ENCODE measurements at regions not wholly inside any gene's neighbourhood (a gene's known extent, or its start where the extent isn't known, plus 50 kb on each side); places are given as distances from the start of the nearest gene placed in this dataset.
"Not testable (repeated sequence)": the region's sequence is repeated elsewhere in the genome, so short reads cannot be mapped to it uniquely, and the experiment has no call there.

DNA sequence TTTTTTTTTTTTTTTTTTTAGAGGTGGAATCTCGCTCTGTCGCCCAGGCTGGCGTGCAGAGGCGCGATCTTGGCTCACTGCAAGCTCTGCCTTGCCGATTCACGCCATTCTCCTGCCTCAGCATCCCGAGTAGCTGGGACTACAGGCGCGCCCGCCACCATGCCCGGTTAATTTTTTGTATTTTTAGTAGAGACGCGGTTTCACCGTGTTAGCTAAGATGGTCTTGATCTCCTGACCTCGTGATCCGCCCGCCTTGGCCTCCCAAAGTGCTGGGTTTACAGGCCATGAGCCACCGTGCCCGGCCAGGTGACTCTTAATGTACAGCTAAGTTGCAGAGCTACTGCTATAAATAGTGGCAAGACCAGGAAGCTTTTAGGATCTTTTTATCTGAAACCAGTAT lies 434.9 kb upstream of the MEF2C start:
- not testable (repeated sequence) for DNase-seq; H3K4me3 ChIP-seq; H3K27me3 ChIP-seq; H3K36me3 ChIP-seq; H3K9me3 ChIP-seq (replicated peaks); H3K27ac ChIP-seq
- H3K4me1 ChIP-seq: peaks cover 14% of the 10 kb centered on the region

DNA sequence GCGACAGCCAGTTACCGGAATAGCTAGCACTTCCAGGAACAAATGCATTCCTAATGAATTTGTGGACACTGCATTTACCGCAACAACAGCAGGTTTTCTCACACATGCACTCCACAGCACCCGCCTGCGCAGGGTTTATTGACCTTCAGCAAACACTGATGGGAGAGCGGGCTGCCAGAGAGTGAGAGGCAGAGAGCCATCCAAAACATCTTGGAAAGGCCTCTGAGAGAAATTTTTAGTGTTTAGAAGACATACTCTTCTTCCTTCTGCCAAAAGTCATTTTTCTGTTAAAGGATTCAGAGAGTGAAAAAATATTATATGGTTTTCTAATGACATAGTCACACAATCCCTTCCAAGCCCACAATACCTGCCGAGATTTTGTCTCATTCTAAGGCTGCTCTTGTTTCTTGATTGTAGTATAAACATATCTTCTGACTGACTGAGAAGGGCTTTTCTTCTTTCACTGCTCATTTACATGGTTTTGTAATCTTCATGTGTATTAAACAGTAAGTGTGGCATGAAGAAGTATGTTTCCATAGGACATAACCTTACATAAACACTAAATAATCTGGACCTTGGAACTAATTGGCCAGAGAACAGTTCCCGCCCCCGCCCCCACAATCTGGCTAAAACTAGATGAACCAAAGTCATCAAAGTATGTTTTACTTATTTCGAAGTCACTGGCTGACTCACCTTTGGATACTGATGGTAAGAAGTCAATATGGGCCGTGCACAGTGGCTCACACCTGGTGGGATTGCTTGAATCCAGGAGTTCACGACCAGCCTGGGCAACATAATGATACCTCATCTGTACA lies 432.5 kb upstream of the MEF2C start:
- Histone ChIP-seq H3K4me3 (no peak overlapping the region), H3K36me3 (no peaks in the 10 kb centered on the region), H3K27me3 (no peaks in the 10 kb centered on the region), H3K27ac (no peak overlapping the region), H3K4me1 (peaks cover 14% of the 10 kb centered on the region), H3K9me3 (replicated peaks) (no peaks in the 10 kb centered on the region; the same call in 1 of the 2 replicates)
- DNase-seq: no peak

DNA sequence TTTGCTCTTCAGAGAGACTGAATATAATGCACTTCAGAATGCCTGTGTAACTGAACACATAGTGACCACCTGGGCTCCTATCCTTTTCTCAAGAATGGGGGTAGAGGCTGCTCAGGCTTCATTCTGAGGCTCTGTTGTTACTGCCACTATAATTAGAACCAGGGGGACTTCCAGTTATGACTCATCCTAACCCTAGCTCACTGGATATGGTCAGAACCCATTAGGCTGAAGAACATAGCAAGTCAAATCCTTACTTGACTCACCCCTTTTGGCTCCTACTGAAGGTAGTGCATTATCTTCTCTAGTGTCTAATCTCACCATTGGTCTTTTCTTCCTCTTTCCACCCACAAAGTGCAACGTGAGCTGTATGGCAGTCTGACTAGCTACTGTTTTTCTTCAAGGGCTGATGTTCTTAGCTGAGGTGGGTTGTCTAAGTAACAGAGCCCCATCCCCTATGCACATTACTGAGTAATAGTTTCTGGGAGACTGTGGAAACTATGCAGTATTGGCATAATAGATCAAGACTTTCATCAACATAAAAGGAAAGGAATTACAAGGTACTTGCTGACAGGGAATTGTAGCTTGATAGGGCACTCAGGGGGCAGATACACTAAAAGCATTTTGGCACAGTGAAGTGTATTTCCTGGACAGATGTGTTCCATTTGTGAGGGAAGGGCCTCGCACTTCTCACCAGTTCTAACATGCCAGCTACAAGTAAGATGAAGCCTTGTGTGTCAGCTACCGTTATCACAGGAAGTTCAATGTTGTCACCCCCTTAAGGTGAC lies 431.0 kb upstream of the MEF2C start:
- Histone ChIP-seq H3K27me3 (no peaks in the 10 kb centered on the region), H3K36me3 (no peaks in the 10 kb centered on the region), H3K4me1 (peaks cover 14% of the 10 kb centered on the region), H3K4me3 (no peak overlapping the region), H3K27ac (no peak overlapping the region), H3K9me3 (replicated peaks) (no peaks in the 10 kb centered on the region; the same call in 1 of the 2 replicates)
- peak in 1 of 2 experiments; percentile 51 for DNase-seq

DNA sequence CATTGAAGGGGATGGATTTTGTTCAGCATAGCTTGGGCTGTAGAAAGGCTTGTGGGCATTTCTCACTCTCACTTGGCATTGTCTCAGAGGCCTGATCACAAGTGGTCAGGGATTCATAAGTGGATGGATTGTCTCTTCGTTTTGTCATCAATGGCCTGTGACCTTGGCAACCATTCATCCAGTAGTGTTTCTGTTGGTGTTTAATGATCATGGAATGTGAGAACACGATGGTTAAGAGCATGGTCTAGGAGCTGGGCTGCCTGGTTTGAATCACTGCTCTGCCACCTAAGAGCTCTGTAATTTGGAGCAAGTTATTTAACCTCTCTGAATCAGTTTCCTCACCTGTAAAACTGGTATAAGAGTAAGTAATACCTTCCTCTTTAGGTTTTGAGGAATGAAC lies 430.1 kb upstream of the MEF2C start:
- no peak overlapping the region for H3K27ac ChIP-seq
- H3K9me3 ChIP-seq (replicated peaks): no peaks in the 10 kb centered on the region; the same call in 1 of the 2 replicates
- no peaks in the 10 kb centered on the region for H3K36me3 ChIP-seq
- peaks cover 14% of the 10 kb centered on the region for H3K4me1 ChIP-seq
- DNase-seq: no peak
- no peaks in the 10 kb centered on the region for H3K27me3 ChIP-seq
- no peak overlapping the region for H3K4me3 ChIP-seq

DNA sequence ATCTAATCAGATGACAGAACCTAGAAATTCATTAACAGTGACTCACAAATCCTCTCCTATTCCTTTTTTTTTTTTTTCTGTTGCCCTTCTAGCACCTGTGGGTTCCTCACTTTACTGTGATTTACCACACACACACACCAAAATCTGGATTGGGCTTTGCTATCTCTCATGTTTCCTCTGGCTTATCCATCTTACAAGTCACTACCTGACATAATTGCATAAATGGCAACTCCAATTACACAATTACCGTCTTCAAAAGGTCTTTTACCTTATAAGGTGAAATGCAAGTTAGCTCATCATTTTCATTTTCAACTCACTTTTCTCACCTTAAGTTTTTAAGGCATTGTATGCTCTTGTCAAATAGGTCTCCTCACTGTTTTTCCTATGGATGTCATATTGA lies 426.3 kb upstream of the MEF2C start:
- H3K27me3 ChIP-seq: no peaks in the 10 kb centered on the region
- no peak overlapping the region for H3K4me3 ChIP-seq
- DNase-seq: no peak
- H3K27ac ChIP-seq: no peak overlapping the region
- no peaks in the 10 kb centered on the region for H3K36me3 ChIP-seq
- H3K4me1 ChIP-seq: peaks cover 9% of the 10 kb centered on the region
- peaks cover 3% of the 10 kb centered on the region; the same call in 1 of the 2 replicates for H3K9me3 ChIP-seq (replicated peaks)

DNA sequence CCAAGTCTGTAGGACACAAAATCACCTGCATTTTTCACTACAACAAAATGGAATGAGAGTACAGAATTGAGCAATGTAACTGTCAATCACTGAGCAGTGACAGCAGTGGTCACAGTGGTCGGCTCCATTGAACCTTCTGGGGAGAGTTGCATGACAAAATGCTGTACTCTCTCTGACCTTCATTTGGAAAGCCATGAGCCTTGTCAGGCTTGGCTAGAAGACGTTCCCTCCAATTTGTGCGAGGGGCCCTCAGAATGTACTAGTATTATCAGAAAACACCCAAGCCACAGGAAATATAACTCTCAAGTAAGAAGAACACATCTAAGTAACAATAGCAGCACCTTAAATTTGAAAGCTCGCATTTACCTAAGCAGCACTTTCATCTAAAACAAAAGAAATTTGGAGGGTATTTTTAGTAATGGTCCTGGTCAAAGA lies 425.6 kb upstream of the MEF2C start:
- Histone ChIP-seq H3K27me3 (no peaks in the 10 kb centered on the region), H3K36me3 (no peaks in the 10 kb centered on the region), H3K4me1 (peaks cover 3% of the 10 kb centered on the region), H3K27ac (no peak overlapping the region), H3K9me3 (replicated peaks) (peaks cover 3% of the 10 kb centered on the region; the same call in 1 of the 2 replicates), H3K4me3 (no peak overlapping the region)
- DNase-seq: no peak

DNA sequence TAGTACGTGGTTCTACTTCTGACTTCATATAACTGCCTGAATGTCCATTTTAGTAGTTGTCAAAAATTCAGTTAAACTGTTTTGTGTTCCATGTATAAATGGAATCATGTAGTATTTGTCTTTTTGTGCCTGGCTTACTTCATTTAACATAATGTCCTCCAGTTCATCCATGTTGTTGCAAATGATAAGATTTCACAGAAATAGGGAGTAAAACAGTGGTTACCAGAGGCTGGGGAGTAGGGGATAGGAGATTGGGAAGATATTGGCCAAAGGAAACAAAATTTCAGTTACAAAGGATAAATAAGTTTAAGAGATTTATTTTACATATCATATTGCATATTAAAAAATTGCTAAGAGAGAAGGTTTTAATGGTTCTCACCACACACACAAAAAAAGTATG lies 425.0 kb upstream of the MEF2C start:
- Histone ChIP-seq H3K36me3 (no peaks in the 10 kb centered on the region), H3K27me3 (no peaks in the 10 kb centered on the region), H3K9me3 (replicated peaks) (peaks cover 3% of the 10 kb centered on the region; the same call in 1 of the 2 replicates), H3K4me1 (no peaks in the 10 kb centered on the region; the same call in none of the 2 replicates), H3K4me3 (no peak overlapping the region), H3K27ac (no peak overlapping the region)
- no peak for DNase-seq

DNA sequence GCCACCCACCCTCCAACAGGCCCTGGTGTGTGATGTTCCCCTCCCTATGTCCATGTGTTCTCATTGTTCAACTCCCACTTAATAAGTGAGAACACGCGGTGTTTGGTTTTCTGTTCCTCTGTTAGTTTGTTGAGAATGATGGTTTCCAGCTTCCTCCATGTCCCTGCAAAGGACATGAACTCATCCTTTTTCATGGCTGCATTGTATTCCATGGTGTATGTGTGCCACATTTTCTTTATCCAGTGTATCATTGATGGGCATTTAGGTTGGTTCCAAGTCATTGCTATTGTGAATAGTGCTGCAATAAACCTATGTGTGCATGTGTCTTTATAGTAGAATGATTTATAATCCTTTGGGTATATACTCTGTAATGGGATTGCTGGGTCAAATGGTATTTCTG lies 424.2 kb upstream of the MEF2C start:
- not testable (repeated sequence) for H3K27me3 ChIP-seq; H3K4me1 ChIP-seq; H3K36me3 ChIP-seq; H3K9me3 ChIP-seq (replicated peaks); H3K4me3 ChIP-seq; DNase-seq; H3K27ac ChIP-seq

DNA sequence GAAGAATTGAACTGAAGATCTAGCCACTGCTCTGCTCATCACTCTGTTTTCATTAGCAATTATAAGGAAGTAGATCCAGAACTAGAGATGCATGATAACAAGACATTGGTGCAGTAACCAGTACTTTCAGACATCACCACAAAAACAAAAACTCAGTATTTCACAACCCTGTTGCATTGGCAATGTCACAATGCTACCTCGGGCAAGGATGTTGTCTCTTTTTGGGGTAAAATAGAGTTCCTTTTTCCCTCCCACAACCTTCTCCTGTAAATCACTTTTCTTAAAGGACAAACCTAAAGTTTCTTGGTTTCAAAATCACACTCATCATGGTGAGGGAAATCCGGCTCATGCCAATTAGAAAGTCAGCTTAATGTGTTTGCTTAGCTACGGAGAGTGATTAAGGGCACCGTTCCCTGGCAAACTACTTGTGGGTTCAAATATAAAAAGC lies 420.1 kb upstream of the MEF2C start:
- Histone ChIP-seq H3K27me3 (no peaks in the 10 kb centered on the region), H3K9me3 (replicated peaks) (peaks cover 3% of the 10 kb centered on the region; the same call in 1 of the 2 replicates), H3K4me3 (no peak overlapping the region), H3K27ac (no peak overlapping the region), H3K4me1 (no peaks in the 10 kb centered on the region), H3K36me3 (no peaks in the 10 kb centered on the region)
- no peak for DNase-seq

DNA sequence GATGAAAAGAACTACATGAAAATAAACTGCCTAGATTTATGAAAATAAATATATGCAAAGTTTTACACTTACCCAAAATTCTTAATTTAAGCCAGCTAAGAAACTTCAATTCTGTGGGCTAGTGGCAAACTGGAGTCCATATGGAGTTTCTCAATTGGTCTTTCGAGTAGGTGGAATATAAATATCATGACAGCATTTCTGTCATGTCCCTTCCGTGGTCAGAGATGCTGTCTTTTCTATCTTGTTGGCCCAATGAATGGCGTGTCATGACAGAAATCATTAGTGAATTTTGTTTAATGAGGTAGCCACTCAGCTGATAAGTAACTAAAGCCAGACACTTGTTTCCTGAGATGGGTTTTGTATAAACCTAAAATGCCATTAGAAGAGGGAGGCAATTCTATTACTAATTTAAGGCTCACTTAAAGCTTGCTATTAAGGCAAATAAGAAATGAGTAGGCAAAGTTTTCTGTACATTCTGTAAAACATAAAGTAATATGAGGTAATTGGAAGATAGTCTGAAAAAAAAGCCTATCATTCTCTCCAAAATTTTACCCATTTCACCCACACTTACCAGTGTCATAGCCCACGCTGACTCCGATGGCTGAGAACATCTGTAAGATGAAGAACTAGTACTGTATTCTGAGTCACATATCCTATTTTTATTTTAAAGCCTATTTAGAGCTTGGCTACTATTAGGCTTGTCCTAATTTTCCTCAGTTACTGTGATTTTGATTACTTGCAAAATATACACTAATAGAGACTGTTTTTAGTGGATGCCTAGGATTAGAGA lies 419.3 kb upstream of the MEF2C start:
- DNase-seq: no peak
- no peaks in the 10 kb centered on the region; the same call in 1 of the 2 replicates for H3K9me3 ChIP-seq (replicated peaks)
- H3K4me1 ChIP-seq: no peaks in the 10 kb centered on the region
- H3K4me3 ChIP-seq: no peak overlapping the region
- no peaks in the 10 kb centered on the region for H3K27me3 ChIP-seq
- no peak overlapping the region for H3K27ac ChIP-seq
- no peaks in the 10 kb centered on the region for H3K36me3 ChIP-seq

DNA sequence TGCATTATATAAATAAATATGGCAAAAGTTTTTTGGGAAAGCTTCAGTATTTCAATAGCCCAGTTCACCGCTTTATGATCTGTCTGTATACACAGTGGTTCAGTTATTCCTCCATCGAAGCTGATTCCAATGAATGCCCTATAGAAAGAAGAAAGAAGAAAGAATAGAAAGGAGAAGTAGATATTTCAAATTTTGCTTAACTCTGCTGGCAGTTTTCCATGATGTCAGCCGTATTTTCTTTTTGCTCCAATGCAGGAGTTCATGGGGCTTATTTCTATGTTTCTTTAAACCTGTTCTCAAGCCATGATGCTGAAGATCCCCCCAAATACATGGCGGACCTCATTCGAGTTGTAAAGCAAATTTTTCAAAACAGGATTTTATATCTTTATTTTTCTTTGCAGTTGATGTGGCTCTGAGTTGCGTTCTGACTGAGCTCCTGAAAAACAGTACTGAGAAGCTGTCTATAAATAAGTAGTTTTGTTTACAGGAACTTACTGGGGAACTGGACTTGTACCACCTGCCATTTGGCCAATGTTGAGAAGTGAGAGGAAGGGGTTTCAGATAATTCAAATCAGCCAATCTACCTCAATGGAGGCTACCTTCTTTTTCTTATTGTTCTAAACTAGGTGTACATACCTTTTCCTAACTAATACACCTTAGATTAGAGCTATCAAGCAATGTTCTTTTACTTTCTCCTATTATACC lies 418.5 kb upstream of the MEF2C start:
- Histone ChIP-seq H3K27me3 (no peaks in the 10 kb centered on the region), H3K27ac (no peak overlapping the region), H3K4me1 (no peaks in the 10 kb centered on the region), H3K4me3 (no peak overlapping the region), H3K36me3 (no peaks in the 10 kb centered on the region), H3K9me3 (replicated peaks) (no peaks in the 10 kb centered on the region)
- no peak for DNase-seq

DNA sequence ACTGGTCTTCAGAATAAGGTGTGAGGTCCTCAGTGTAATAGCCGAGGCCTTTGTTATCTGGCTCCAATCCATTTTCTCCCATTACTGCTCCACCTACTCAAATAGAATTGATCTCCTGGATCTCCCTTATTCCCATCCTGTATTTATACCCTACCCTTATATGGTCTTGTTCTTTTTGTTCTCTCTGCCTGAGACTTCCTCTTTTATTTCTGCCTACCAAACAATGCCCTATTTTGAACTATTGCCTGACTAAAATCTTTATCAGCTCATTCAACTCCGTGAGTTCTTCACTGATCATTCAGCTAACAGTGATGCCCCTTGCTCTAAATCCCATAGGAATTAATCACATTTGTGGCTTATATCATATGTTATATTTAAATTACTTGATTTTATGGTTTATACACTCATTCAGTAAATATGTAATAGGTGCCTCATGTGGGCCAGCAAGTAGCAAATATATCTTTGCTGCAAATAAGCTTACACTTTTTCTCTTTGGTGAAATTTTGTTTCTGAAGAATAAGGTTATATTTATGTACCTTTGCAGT lies 417.5 kb upstream of the MEF2C start:
- H3K27me3 ChIP-seq: no peaks in the 10 kb centered on the region
- no peaks in the 10 kb centered on the region for H3K36me3 ChIP-seq
- no peak overlapping the region for H3K27ac ChIP-seq
- no peaks in the 10 kb centered on the region for H3K4me1 ChIP-seq
- H3K9me3 ChIP-seq (replicated peaks): no peaks in the 10 kb centered on the region
- no peak for DNase-seq
- H3K4me3 ChIP-seq: no peak overlapping the region

DNA sequence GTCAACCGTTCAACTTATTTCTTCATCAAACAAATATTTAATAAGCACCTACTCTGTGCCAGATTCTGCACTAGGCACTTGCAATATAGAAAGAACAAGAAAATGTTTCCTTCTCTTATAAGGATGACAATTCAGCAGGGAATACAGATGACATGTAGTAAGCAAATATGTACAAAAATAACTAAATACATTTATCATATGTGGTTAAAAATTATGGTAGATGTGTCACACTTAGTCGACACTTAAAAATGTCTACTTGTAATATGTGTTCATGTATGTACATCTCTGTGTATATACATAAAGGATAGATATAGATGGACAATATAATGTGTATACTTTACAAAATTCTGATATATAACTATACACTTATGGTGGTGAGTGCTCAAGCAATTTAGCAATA lies 417.0 kb upstream of the MEF2C start:
- Histone ChIP-seq H3K4me1 (no peaks in the 10 kb centered on the region), H3K9me3 (replicated peaks) (no peaks in the 10 kb centered on the region), H3K27me3 (no peaks in the 10 kb centered on the region), H3K4me3 (no peak overlapping the region), H3K27ac (no peak overlapping the region), H3K36me3 (no peaks in the 10 kb centered on the region)
- DNase-seq: no peak

DNA sequence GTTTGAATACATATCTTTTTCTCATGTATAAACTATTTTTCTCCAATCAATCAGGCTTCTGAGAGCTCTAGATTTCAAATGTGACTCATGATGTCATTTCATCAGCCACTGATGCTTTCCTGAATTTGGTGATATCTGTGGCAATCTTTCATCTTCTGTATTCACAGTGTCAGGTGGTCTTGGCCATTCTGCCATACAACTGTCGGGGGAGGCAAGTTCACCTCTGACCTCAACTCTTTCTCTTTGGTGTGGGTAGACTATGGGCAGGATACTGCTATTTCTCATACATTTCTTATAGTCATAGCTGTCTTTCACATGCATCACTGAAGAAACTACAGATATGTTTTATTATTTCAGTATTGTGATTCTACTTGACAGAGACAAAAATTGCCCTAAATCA lies 414.1 kb upstream of the MEF2C start:
- no peaks in the 10 kb centered on the region for H3K36me3 ChIP-seq
- H3K27me3 ChIP-seq: no peaks in the 10 kb centered on the region
- no peak for DNase-seq
- no peak overlapping the region for H3K27ac ChIP-seq
- peaks cover 12% of the 10 kb centered on the region for H3K4me1 ChIP-seq
- H3K4me3 ChIP-seq: no peak overlapping the region
- no peaks in the 10 kb centered on the region for H3K9me3 ChIP-seq (replicated peaks)
